PC-3 (cell line): ENCODE measurements at regions not wholly inside any gene's neighbourhood (a gene's known extent, or its start where the extent isn't known, plus 50 kb on each side); places are given as distances from the start of the nearest gene placed in this dataset.

Experiments used
- EZH2phosphoT487 ChIP-seq: fragments of 300-600 bp; sonication (generic); IDR thresholded peaks from 2 replicates; pipeline ENCODE4 v1.6.1; 2018; ENCODE audit warnings: mild to moderate bottlenecking, antibody characterized with exemption, low read length, borderline replicate concordance
- TF ChIP-seq, protein P1 (sequence below): fragments of 300-600 bp; sonication (generic); conservative IDR thresholded peaks from 2 replicates; pipeline ENCODE4 v1.5.1; 2017; ENCODE audit warnings: antibody characterized with exemption, low read depth, mild to moderate bottlenecking, low read length

DNA sequence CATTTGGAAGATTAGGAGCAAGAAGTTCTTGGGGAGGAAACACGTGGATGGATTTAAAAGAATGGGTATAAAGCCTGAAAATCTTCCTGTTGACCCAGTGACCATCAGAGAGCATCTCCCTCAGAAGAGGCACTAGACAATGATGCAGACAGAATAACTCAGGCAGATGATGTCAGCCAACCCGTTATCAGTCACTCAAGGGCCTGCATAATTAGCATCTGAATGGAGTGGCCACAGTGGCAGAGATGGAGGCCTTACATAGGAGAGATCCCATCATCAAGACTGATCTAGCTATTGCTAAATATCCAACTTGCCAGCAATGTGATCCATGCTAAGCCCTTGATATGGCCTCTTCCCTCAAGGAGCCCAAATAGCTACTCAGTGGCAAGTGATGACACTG is 70.7 kb upstream of the CD82 start:
- TF ChIP-seq, protein P1, sequence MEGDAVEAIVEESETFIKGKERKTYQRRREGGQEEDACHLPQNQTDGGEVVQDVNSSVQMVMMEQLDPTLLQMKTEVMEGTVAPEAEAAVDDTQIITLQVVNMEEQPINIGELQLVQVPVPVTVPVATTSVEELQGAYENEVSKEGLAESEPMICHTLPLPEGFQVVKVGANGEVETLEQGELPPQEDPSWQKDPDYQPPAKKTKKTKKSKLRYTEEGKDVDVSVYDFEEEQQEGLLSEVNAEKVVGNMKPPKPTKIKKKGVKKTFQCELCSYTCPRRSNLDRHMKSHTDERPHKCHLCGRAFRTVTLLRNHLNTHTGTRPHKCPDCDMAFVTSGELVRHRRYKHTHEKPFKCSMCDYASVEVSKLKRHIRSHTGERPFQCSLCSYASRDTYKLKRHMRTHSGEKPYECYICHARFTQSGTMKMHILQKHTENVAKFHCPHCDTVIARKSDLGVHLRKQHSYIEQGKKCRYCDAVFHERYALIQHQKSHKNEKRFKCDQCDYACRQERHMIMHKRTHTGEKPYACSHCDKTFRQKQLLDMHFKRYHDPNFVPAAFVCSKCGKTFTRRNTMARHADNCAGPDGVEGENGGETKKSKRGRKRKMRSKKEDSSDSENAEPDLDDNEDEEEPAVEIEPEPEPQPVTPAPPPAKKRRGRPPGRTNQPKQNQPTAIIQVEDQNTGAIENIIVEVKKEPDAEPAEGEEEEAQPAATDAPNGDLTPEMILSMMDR: no peak
- TF ChIP-seq EZH2phosphoT487: no peak
